Sigmoid colon (tissue), 4 donors: ENCODE measurements at regions not wholly inside any gene's neighbourhood (a gene's known extent, or its start where the extent isn't known, plus 50 kb on each side); places are given as distances from the start of the nearest gene placed in this dataset.

ENCODE experiments used
- EP300 ChIP-seq, 4 donors: sonication (generic); formaldehyde crosslinking; IDR thresholded peaks; one replicate each; pipeline ENCODE4 v1.6.1; 2017; ENCODE audit warnings: antibody characterized with exemption in 4 of 4
- TF ChIP-seq, protein P1 (sequence below), 4 experiments: fragments of 450-650 bp in 3 of 4; fragments of 200-600 bp in 1 of 4; IDR thresholded peaks; one replicate each; pipeline ENCODE4 v1.5.1; 2016 to 2019; ENCODE audit warnings: antibody characterized with exemption in 4 of 4, mild to moderate bottlenecking in 3 of 4, moderate library complexity in 2 of 4

DNA sequence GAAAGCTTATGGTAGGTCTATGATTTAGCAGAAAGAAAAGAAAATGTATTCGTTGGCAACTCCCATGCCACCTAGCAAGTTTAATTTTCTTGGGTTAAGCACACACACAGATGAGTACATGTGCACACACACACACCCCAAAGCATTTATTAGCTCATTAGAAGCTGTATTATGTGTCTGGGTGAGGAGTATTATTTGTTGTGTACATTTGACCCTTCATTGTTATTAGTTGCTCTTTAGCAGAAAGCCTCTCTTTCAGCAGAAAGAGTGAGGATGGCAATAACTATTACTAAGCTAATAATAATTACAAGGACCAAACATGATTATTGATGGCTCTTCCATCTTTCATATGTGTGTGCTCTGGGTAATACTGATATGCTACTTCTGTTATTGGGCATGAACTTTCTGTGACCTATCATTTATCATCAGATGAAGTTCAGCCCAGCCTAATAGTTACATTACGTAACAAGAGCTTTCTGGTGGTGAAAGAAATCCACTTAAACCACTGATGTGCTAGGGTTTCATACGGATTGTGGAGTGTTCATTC is 177.4 kb upstream of the OBI1 start:
- TF ChIP-seq EP300 (IDR thresholded peaks at IDR 0.05): no peak
- TF ChIP-seq, protein P1, sequence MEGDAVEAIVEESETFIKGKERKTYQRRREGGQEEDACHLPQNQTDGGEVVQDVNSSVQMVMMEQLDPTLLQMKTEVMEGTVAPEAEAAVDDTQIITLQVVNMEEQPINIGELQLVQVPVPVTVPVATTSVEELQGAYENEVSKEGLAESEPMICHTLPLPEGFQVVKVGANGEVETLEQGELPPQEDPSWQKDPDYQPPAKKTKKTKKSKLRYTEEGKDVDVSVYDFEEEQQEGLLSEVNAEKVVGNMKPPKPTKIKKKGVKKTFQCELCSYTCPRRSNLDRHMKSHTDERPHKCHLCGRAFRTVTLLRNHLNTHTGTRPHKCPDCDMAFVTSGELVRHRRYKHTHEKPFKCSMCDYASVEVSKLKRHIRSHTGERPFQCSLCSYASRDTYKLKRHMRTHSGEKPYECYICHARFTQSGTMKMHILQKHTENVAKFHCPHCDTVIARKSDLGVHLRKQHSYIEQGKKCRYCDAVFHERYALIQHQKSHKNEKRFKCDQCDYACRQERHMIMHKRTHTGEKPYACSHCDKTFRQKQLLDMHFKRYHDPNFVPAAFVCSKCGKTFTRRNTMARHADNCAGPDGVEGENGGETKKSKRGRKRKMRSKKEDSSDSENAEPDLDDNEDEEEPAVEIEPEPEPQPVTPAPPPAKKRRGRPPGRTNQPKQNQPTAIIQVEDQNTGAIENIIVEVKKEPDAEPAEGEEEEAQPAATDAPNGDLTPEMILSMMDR (IDR thresholded peaks at IDR 0.05): no peak
